HCT116 (cell line): ENCODE measurements at regions not wholly inside any gene's neighbourhood (a gene's known extent, or its start where the extent isn't known, plus 50 kb on each side); places are given as distances from the start of the nearest gene placed in this dataset.
A peak's percentile ranks its signal among the peaks of the same experiment; 100 is the strongest.

ENCODE experiments used
- ATAC-seq: fragments of 200-7000 bp; cut with Tn5 transposase; 2 replicates; pipeline ENCODE4 v1.9.1; 2020; ENCODE audit warnings: mild to moderate bottlenecking, moderate library complexity
- BruUV-seq: library from RNA; stranded (reverse); fragments of 400-500 nt; replicated peaks from 2 replicates; lab custom pipeline; 2021; lab: Mats Ljungman, UMichigan
- CTCF ChIA-PET: fragments of 300-600 bp; sonication (Branson Sonifier 250); formaldehyde crosslinking; loops from one replicate; lab custom pipeline; 2021; ENCODE audit warnings: antibody characterized with exemption; lab: Charles Lee
- POLR2A ChIA-PET: fragments of 300-600, 350-600 bp; sonication (Branson Sonifier 250); formaldehyde crosslinking; loops from one replicate; lab custom pipeline; 2021; ENCODE audit warnings: antibody characterized with exemption; lab: Charles Lee
- RAD21 ChIA-PET, 2 experiments: fragments of 300-600 bp; sonication (Branson Sonifier 250); formaldehyde crosslinking; loops; one replicate each; lab custom pipeline; 2023; ENCODE audit warnings: low total read pairs in 2 of 2; ENCODE audit not compliant: uncharacterized antibody in 2 of 2, unreplicated experiment in 2 of 2, low non-redundant PET in 1 of 2; lab: Charles Lee
- DNase-seq: peaks from one replicate; pipeline ENCODE4 v3.0.0-alpha.2; 2010; ENCODE audit warnings: low read depth, low spot score
- H2AFZ ChIP-seq: fragments of 200-600 bp; shearing (Covaris generic), sonication (generic); 2 replicates; pipeline ENCODE4 v1.6.1; 2017; ENCODE audit warnings: low read depth, mixed run types, mixed read lengths, antibody characterized with exemption, low read length; ENCODE audit not compliant: poor library complexity, severe bottlenecking
- H3K27ac ChIP-seq: 2 replicates; pipeline ENCODE4 v1.5.1; 2012; ENCODE audit warnings: low read depth, low read length
- H3K27me3 ChIP-seq: fragments of 200-600 bp; sonication (generic); 2 replicates; pipeline ENCODE4 v1.6.1; 2016; ENCODE audit warnings: mixed run types, low read length, mixed read lengths; ENCODE audit not compliant: insufficient read depth
- H3K36me3 ChIP-seq, 2 experiments: fragments of 200-500 bp in 1 of 2; fragments of 200-600 bp in 1 of 2; sonication (Bioruptor generic) in 1 of 2; sonication (generic) in 1 of 2; 2 replicates each; pipeline versions ENCODE4 v1.5.1 to v1.6.1; 2014 to 2016; ENCODE audit warnings: low read length in 2 of 2, inconsistent platforms in 1 of 2, mixed read lengths in 1 of 2, mixed run types in 1 of 2; ENCODE audit not compliant: insufficient read depth in 2 of 2, control insufficient read depth in 1 of 2
- H3K4me1 ChIP-seq, 2 experiments: fragments of 200-600 bp in 1 of 2; sonication (generic) in 1 of 2; 2 replicates each; pipeline versions ENCODE4 v1.5.1 to v1.6.1; 2012 to 2017; ENCODE audit warnings: low read length in 2 of 2, inconsistent platforms in 1 of 2, mild to moderate bottlenecking in 1 of 2, mixed read lengths in 1 of 2, mixed run types in 1 of 2, moderate library complexity in 1 of 2; ENCODE audit not compliant: insufficient read depth in 2 of 2, control insufficient read depth in 1 of 2
- H3K4me2 ChIP-seq: fragments of 200-600 bp; sonication (generic); 2 replicates; pipeline ENCODE4 v1.6.1; 2017; ENCODE audit warnings: mixed run types, low read length, mixed read lengths
- H3K4me3 ChIP-seq, 2 experiments: fragments of 200-600 bp in 1 of 2; sonication (generic) in 1 of 2; replicated peaks in 1 of 2; 2 replicates each; pipeline ENCODE4 v1.5.1; 2011 to 2016; ENCODE audit warnings: low read length in 2 of 2, control low read depth in 1 of 2, low read depth in 1 of 2, mild to moderate bottlenecking in 1 of 2, mixed read lengths in 1 of 2, mixed run types in 1 of 2
- H3K79me2 ChIP-seq: fragments of 200-600 bp; sonication (generic); 2 replicates; pipeline ENCODE4 v1.6.1; 2017; ENCODE audit warnings: mild to moderate bottlenecking, mixed run types, low read length, moderate library complexity, mixed read lengths; ENCODE audit not compliant: insufficient read depth
- H3K9ac ChIP-seq: fragments of 200-600 bp; sonication (generic); 2 replicates; pipeline ENCODE4 v1.6.1; 2016; ENCODE audit warnings: low read length, mixed read lengths
- H3K9me2 ChIP-seq: fragments of 200-600 bp; sonication (generic), shearing (Covaris generic); 2 replicates; pipeline ENCODE4 v1.6.1; 2017; ENCODE audit warnings: mixed run types, mild to moderate bottlenecking, moderate library complexity; ENCODE audit not compliant: insufficient read depth
- H3K9me3 ChIP-seq, 2 experiments: fragments of 200-500 bp in 1 of 2; fragments of 200-600 bp in 1 of 2; sonication (Bioruptor generic) in 1 of 2; sonication (generic) in 1 of 2; 2 replicates each; pipeline ENCODE4 v1.6.1; 2014 to 2017; ENCODE audit warnings: low read length in 2 of 2, mixed read lengths in 2 of 2, inconsistent platforms in 1 of 2, low read depth in 1 of 2, mild to moderate bottlenecking in 1 of 2, mixed run types in 1 of 2, moderate library complexity in 1 of 2; ENCODE audit not compliant: control insufficient read depth in 1 of 2, insufficient read depth in 1 of 2
- H4K20me1 ChIP-seq: fragments of 200-600 bp; sonication (generic), shearing (Covaris generic); 2 replicates; pipeline ENCODE4 v1.6.1; 2017; ENCODE audit warnings: mixed run types, mild to moderate bottlenecking, moderate library complexity; ENCODE audit not compliant: insufficient read depth
- CEBPB ChIP-seq: IDR thresholded peaks from 2 replicates; pipeline ENCODE4 v1.6.1; 2012; ENCODE audit warnings: low read depth
- JUND ChIP-seq: IDR thresholded peaks from 2 replicates; pipeline ENCODE4 v1.6.1; 2012
- POLR2AphosphoS5 ChIP-seq: IDR thresholded peaks from 2 replicates; pipeline ENCODE4 v1.6.1; 2011; ENCODE audit warnings: mild to moderate bottlenecking, low read depth, low read length, moderate library complexity
- RAD21 ChIP-seq: IDR thresholded peaks from 2 replicates; pipeline ENCODE4 v1.6.1; 2012; ENCODE audit warnings: low read depth, mild to moderate bottlenecking
- SIN3A ChIP-seq: IDR thresholded peaks from 2 replicates; pipeline ENCODE4 v1.6.1; 2012; ENCODE audit warnings: low read depth
- TCF7L2 ChIP-seq: IDR thresholded peaks from 2 replicates; pipeline ENCODE4 v1.7.0; 2011; ENCODE audit warnings: borderline replicate concordance, inconsistent platforms; ENCODE audit not compliant: insufficient read depth, insufficient read length; ENCODE audit errors: extremely low read depth
- ZNF274 ChIP-seq: fragments of 200-500 bp; sonication (Bioruptor generic); IDR thresholded peaks from 2 replicates; pipeline ENCODE4 v1.6.1; 2014; ENCODE audit warnings: mild to moderate bottlenecking, low read depth, low read length, inconsistent platforms
- intact Hi-C: fragments of 100-400 bp; cut with micrococcal nuclease; formaldehyde crosslinking; loops from 2 replicates; pipeline ENCODE4 v1.10.0; 2022
- TF ChIP-seq, protein P1 (sequence below): IDR thresholded peaks from 2 replicates; pipeline ENCODE4 v1.6.1; 2012
- TF ChIP-seq, protein P2 (sequence below): IDR thresholded peaks from 2 replicates; pipeline ENCODE4 v1.6.1; 2012
- TF ChIP-seq, protein P3 (sequence below), 3 experiments: fragments of 200-600 bp in 1 of 3; sonication (generic) in 1 of 3; IDR thresholded peaks in 2 of 3; conservative IDR thresholded peaks in 1 of 3; 2 replicates each; pipeline ENCODE4 v1.5.1; 2012 to 2017; ENCODE audit warnings: low read depth in 2 of 3, low read length in 2 of 3, antibody characterized with exemption in 1 of 3, borderline replicate concordance in 1 of 3, control low read depth in 1 of 3, mild to moderate bottlenecking in 1 of 3, mixed read lengths in 1 of 3, mixed run types in 1 of 3, moderate library complexity in 1 of 3; ENCODE audit not compliant: insufficient read depth in 1 of 3

DNA sequence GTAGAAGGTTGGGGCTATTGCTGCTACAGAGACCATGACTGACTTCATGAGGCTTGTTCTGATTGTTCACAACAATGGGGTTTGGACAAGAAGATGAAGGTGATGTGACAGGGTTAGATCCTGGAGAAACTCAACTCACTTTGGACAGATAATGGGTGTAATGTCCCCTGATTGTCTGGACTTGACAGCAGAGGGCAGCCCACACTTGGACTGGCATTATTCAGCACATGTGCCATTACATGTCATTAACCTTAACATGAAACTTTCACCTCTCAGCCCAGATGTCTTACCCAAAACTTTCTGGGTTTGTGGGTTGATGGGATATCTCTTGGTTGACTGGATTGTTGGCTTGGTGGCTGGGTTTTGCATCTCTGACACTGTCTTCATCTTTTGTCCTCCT lies 101.5 kb downstream of the MXRA5 start:
- DNase-seq: no peak

DNA sequence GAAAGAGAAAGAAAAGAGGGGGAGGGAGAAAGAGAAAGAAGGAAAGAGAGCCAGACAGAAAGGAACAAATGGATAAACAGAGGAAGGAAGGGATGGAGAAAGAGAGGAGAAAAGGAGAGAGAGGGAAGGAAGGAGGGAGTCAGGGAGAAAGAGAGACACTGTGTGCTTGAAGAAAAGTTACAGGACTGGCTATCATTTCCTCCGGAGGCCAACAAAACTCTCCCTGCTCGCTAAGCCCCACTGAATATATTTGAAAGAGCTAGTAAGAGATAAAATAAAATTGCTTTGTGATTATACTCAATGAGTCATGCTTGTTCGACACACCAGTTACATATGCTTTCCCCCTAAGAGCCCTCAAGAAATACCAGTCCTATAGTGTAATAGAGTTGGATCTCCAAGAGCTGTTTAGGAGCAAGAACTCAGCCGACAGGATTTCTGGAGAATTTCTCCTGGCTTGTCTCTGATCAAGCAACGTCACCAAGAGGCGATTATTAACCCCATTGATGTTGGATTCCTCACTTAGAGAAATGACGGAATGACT lies 102.2 kb downstream of the MXRA5 start:
- no TSS peak for BruUV-seq
- no peak for ATAC-seq
- CTCF ChIA-PET: no interaction called here
- intact Hi-C loops: loop anchor here (2.0 kb wide), 1 partner anchor 395 kb away; no protein-coding TSS in a partner anchor
- no peak for DNase-seq
- Histone ChIP-seq H3K27me3 (no peaks in the 10 kb centered on the region), H2AFZ (no peak overlapping the region), H3K36me3 (no peaks in the 10 kb centered on the region), H4K20me1 (no peaks in the 10 kb centered on the region), H3K9ac (no peak overlapping the region), H3K27ac (no peak overlapping the region), H3K79me2 (no peaks in the 10 kb centered on the region), H3K4me2 (no peak overlapping the region), H3K4me3 (no peak overlapping the region), H3K4me1 (no peaks in the 10 kb centered on the region), H3K9me3 (no peaks in the 10 kb centered on the region), H3K9me2 (no peaks in the 10 kb centered on the region)
- POLR2A ChIA-PET: no interaction called here
- RAD21 ChIA-PET: no interaction called here
- TF ChIP-seq, protein P1, sequence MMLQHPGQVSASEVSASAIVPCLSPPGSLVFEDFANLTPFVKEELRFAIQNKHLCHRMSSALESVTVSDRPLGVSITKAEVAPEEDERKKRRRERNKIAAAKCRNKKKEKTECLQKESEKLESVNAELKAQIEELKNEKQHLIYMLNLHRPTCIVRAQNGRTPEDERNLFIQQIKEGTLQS: no peak
- TF ChIP-seq RAD21 (no peak), JUND (no peak), POLR2AphosphoS5 (no peak), ZNF274 (no peak), SIN3A (no peak), CEBPB (no peak)
- TF ChIP-seq, protein P2, sequence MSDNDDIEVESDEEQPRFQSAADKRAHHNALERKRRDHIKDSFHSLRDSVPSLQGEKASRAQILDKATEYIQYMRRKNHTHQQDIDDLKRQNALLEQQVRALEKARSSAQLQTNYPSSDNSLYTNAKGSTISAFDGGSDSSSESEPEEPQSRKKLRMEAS: no peak

More for the DNA sequence above, 101.5 kb downstream of the MXRA5 start:
- no peaks in the 10 kb centered on the region for H3K27me3 ChIP-seq
- BruUV-seq: no TSS peak
- intact Hi-C loops: loop anchor here (2.0 to 5.0 kb wide), 2 partner anchors 302 to 394 kb away; no protein-coding TSS in a partner anchor
- no peaks in the 10 kb centered on the region for H3K4me1 ChIP-seq
- no peak overlapping the region for H2AFZ ChIP-seq
- CTCF ChIA-PET: no interaction called here
- POLR2A ChIA-PET: no interaction called here
- H3K9me2 ChIP-seq: no peaks in the 10 kb centered on the region
- no peaks in the 10 kb centered on the region for H3K79me2 ChIP-seq
- RAD21 ChIA-PET: no interaction called here
- no peak overlapping the region for H3K4me3 ChIP-seq
- H3K9ac ChIP-seq: no peak overlapping the region
- no peak for ATAC-seq
- H3K36me3 ChIP-seq: no peaks in the 10 kb centered on the region
- TF ChIP-seq TCF7L2 (no peak), RAD21 (peak; percentile 65)
- TF ChIP-seq, protein P3, sequence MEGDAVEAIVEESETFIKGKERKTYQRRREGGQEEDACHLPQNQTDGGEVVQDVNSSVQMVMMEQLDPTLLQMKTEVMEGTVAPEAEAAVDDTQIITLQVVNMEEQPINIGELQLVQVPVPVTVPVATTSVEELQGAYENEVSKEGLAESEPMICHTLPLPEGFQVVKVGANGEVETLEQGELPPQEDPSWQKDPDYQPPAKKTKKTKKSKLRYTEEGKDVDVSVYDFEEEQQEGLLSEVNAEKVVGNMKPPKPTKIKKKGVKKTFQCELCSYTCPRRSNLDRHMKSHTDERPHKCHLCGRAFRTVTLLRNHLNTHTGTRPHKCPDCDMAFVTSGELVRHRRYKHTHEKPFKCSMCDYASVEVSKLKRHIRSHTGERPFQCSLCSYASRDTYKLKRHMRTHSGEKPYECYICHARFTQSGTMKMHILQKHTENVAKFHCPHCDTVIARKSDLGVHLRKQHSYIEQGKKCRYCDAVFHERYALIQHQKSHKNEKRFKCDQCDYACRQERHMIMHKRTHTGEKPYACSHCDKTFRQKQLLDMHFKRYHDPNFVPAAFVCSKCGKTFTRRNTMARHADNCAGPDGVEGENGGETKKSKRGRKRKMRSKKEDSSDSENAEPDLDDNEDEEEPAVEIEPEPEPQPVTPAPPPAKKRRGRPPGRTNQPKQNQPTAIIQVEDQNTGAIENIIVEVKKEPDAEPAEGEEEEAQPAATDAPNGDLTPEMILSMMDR (IDR thresholded peaks at IDR 0.05 in 2 of 3, conservative IDR thresholded peaks at IDR 0.05 in 1 of 3; ENCODE audit: borderline replicate concordance in 1 of 3, insufficient read depth in 1 of 3, low read depth in 2 of 3, low read length in 2 of 3): peak; percentile 6 to 22 (median 12); a peak in 2 of 6 replicates
- no peaks in the 10 kb centered on the region for H4K20me1 ChIP-seq
- no peak overlapping the region for H3K27ac ChIP-seq
- no peaks in the 10 kb centered on the region for H3K9me3 ChIP-seq
- no peak overlapping the region for H3K4me2 ChIP-seq
